ENCODE measurements at regions not wholly inside any gene's neighbourhood (a gene's known extent, or its start where the extent isn't known, plus 50 kb on each side); places are given as distances from the start of the nearest gene placed in this dataset.
"Not testable (repeated sequence)": the region's sequence is repeated elsewhere in the genome, so short reads cannot be mapped to it uniquely, and the experiment has no call there.

- POLR2A ChIA-PET = no interaction called here
- no peaks in the 10 kb centered on the region for H3K4me1 Mint-ChIP-seq
- ATAC-seq (no peak), DNase-seq (no peak)
- H3K27ac Mint-ChIP-seq = no peak overlapping the region
- H3K36me3 Mint-ChIP-seq = no peaks in the 10 kb centered on the region
- H3K4me3 Mint-ChIP-seq = no peak overlapping the region
- no peaks in the 10 kb centered on the region for H3K27me3 Mint-ChIP-seq
- peaks cover 8 to 28% (median 13%) of the 10 kb centered on the region in 9 donors for H3K9me3 Mint-ChIP-seq
These were observed 50.4 kb upstream of the TRAM1L1 start for GRCh38 chr4:117135634-117136354.

- POLR2A ChIA-PET = no interaction called here
These were observed 51.8 kb upstream of the TRAM1L1 start for GRCh38 chr4:117137145-117137544.

GRCh38 chr4:117138732-117139131 is 53.4 kb upstream of the TRAM1L1 start:
- DNase-seq, H3K27me3 Mint-ChIP-seq, H3K4me1 Mint-ChIP-seq, H3K36me3 Mint-ChIP-seq, POLR2A ChIA-PET, H3K4me3 Mint-ChIP-seq, H3K27ac Mint-ChIP-seq, ATAC-seq: not testable (repeated sequence)
- peaks cover 8 to 28% (median 13%) of the 10 kb centered on the region in 9 donors for H3K9me3 Mint-ChIP-seq

More at GRCh38 chr4:117137145-117137544, 51.8 kb upstream of the TRAM1L1 start:
- Mint-ChIP-seq H3K4me1 (no peaks in the 10 kb centered on the region), H3K27me3 (no peaks in the 10 kb centered on the region), H3K9me3 (peaks cover 8 to 28% (median 13%) of the 10 kb centered on the region in 9 donors), H3K27ac (no peak overlapping the region), H3K4me3 (no peak overlapping the region), H3K36me3 (no peaks in the 10 kb centered on the region)
- DNase-seq = no peak
- ATAC-seq = no peak

- DNase-seq (no peak), ATAC-seq (no peak)
- H3K9me3 Mint-ChIP-seq = peaks cover 0 to 11% (median 5%) of the 10 kb centered on the region in 9 donors
- H3K27me3 Mint-ChIP-seq = no peaks in the 10 kb centered on the region
- no peaks in the 10 kb centered on the region for H3K36me3 Mint-ChIP-seq
- POLR2A ChIA-PET = no interaction called here
- no peak overlapping the region for H3K4me3 Mint-ChIP-seq
- H3K4me1 Mint-ChIP-seq = no peaks in the 10 kb centered on the region
- no peak overlapping the region for H3K27ac Mint-ChIP-seq
These were observed 68.9 kb upstream of the TRAM1L1 start for GRCh38 chr4:117154251-117154650.

- Mint-ChIP-seq H3K9me3 (peaks cover 0 to 4% (median 0%) of the 10 kb centered on the region in 9 donors), H3K4me3 (no peak overlapping the region), H3K27me3 (no peaks in the 10 kb centered on the region), H3K36me3 (no peaks in the 10 kb centered on the region), H3K27ac (no peak overlapping the region), H3K4me1 (no peaks in the 10 kb centered on the region)
- no peak for ATAC-seq
- POLR2A ChIA-PET = no interaction called here
- no peak for DNase-seq
These were observed 71.4 kb upstream of the TRAM1L1 start for GRCh38 chr4:117156806-117157205.

- peaks cover 0 to 5% (median 0%) of the 10 kb centered on the region in 9 donors for H3K9me3 Mint-ChIP-seq
- DNase-seq (no peak), ATAC-seq (no peak)
- H3K36me3 Mint-ChIP-seq = no peaks in the 10 kb centered on the region
- H3K27ac Mint-ChIP-seq = no peak overlapping the region
- H3K27me3 Mint-ChIP-seq = no peaks in the 10 kb centered on the region
- no peaks in the 10 kb centered on the region for H3K4me1 Mint-ChIP-seq
- no peak overlapping the region for H3K4me3 Mint-ChIP-seq
- POLR2A ChIA-PET = no interaction called here
These were observed 72.0 kb upstream of the TRAM1L1 start for GRCh38 chr4:117157360-117157759.

GRCh38 chr4:117162976-117163375 is 77.6 kb upstream of the TRAM1L1 start:
- DNase-seq (no peak), ATAC-seq (no peak)
- POLR2A ChIA-PET = no interaction called here
- Mint-ChIP-seq H3K9me3 (peaks cover 0 to 11% (median 2%) of the 10 kb centered on the region in 9 donors), H3K4me1 (no peaks in the 10 kb centered on the region), H3K27me3 (no peaks in the 10 kb centered on the region), H3K27ac (no peak overlapping the region), H3K4me3 (no peak overlapping the region), H3K36me3 (no peaks in the 10 kb centered on the region)

- Mint-ChIP-seq H3K36me3 (no peaks in the 10 kb centered on the region), H3K27ac (no peak overlapping the region), H3K4me1 (no peaks in the 10 kb centered on the region), H3K4me3 (no peak overlapping the region), H3K27me3 (no peaks in the 10 kb centered on the region), H3K9me3 (peaks cover 0 to 11% (median 2%) of the 10 kb centered on the region in 9 donors)
- POLR2A ChIA-PET = no interaction called here
- ATAC-seq (no peak), DNase-seq (no peak)
These were observed 79.0 kb upstream of the TRAM1L1 start for GRCh38 chr4:117164338-117164737.

- H3K4me3 Mint-ChIP-seq, H3K36me3 Mint-ChIP-seq, DNase-seq, H3K27ac Mint-ChIP-seq, H3K27me3 Mint-ChIP-seq, ATAC-seq, POLR2A ChIA-PET, H3K4me1 Mint-ChIP-seq: not testable (repeated sequence)
- H3K9me3 Mint-ChIP-seq = peaks cover 0 to 11% (median 5%) of the 10 kb centered on the region in 9 donors
These were observed 90.0 kb upstream of the TRAM1L1 start for GRCh38 chr4:117175369-117175768.

GRCh38 chr4:117203231-117203630 is 117.9 kb upstream of the TRAM1L1 start:
- ATAC-seq (no peak), DNase-seq (no peak)
- Mint-ChIP-seq H3K27me3 (no peaks in the 10 kb centered on the region), H3K27ac (no peak overlapping the region), H3K4me3 (no peak overlapping the region), H3K36me3 (no peaks in the 10 kb centered on the region), H3K9me3 (peaks cover 0 to 7% (median 2%) of the 10 kb centered on the region in 9 donors), H3K4me1 (no peaks in the 10 kb centered on the region)
- POLR2A ChIA-PET = no interaction called here

GRCh38 chr4:117210551-117210950 is 125.2 kb upstream of the TRAM1L1 start:
- POLR2A ChIA-PET = no interaction called here
- DNase-seq (no peak), ATAC-seq (no peak)
- H3K36me3 Mint-ChIP-seq = no peaks in the 10 kb centered on the region
- H3K9me3 Mint-ChIP-seq = peaks cover 0 to 5% (median 0%) of the 10 kb centered on the region in 9 donors
- H3K4me3 Mint-ChIP-seq = no peak overlapping the region
- no peaks in the 10 kb centered on the region for H3K4me1 Mint-ChIP-seq
- no peak overlapping the region for H3K27ac Mint-ChIP-seq
- no peaks in the 10 kb centered on the region for H3K27me3 Mint-ChIP-seq

GRCh38 chr4:117224256-117224655 is 138.9 kb upstream of the TRAM1L1 start:
- H3K9me3 Mint-ChIP-seq = peaks cover 0 to 6% (median 0%) of the 10 kb centered on the region in 9 donors
- H3K27me3 Mint-ChIP-seq = no peaks in the 10 kb centered on the region
- no peak overlapping the region for H3K4me3 Mint-ChIP-seq
- POLR2A ChIA-PET = no interaction called here
- H3K27ac Mint-ChIP-seq = no peak overlapping the region
- ATAC-seq (no peak), DNase-seq (no peak)
- H3K4me1 Mint-ChIP-seq = no peaks in the 10 kb centered on the region
- H3K36me3 Mint-ChIP-seq = no peaks in the 10 kb centered on the region

- ATAC-seq (no peak), DNase-seq (no peak)
- Mint-ChIP-seq H3K36me3 (no peaks in the 10 kb centered on the region), H3K9me3 (peaks cover 0 to 6% (median 0%) of the 10 kb centered on the region in 9 donors), H3K27me3 (no peaks in the 10 kb centered on the region), H3K4me3 (no peak overlapping the region), H3K4me1 (no peaks in the 10 kb centered on the region), H3K27ac (no peak overlapping the region)
- POLR2A ChIA-PET = no interaction called here
These were observed 140.1 kb upstream of the TRAM1L1 start for GRCh38 chr4:117225471-117225870.

GRCh38 chr4:117227925-117228324 is 142.5 kb upstream of the TRAM1L1 start:
- H3K36me3 Mint-ChIP-seq = no peaks in the 10 kb centered on the region
- no peak overlapping the region for H3K4me3 Mint-ChIP-seq
- no peaks in the 10 kb centered on the region for H3K4me1 Mint-ChIP-seq
- H3K27ac Mint-ChIP-seq = no peak overlapping the region
- POLR2A ChIA-PET = no interaction called here
- no peak for DNase-seq
- H3K9me3 Mint-ChIP-seq = peaks cover 0 to 3% (median 0%) of the 10 kb centered on the region in 9 donors
- no peaks in the 10 kb centered on the region for H3K27me3 Mint-ChIP-seq
- ATAC-seq = no peak

Data from naive thymus-derived CD8-positive, alpha-beta T cell (primary cell).